ENCODE measurements at regions not wholly inside any gene's neighbourhood (a gene's known extent, or its start where the extent isn't known, plus 50 kb on each side); places are given as distances from the start of the nearest gene placed in this dataset.
"Not testable (repeated sequence)": the region's sequence is repeated elsewhere in the genome, so short reads cannot be mapped to it uniquely, and the experiment has no call there.

DNA sequence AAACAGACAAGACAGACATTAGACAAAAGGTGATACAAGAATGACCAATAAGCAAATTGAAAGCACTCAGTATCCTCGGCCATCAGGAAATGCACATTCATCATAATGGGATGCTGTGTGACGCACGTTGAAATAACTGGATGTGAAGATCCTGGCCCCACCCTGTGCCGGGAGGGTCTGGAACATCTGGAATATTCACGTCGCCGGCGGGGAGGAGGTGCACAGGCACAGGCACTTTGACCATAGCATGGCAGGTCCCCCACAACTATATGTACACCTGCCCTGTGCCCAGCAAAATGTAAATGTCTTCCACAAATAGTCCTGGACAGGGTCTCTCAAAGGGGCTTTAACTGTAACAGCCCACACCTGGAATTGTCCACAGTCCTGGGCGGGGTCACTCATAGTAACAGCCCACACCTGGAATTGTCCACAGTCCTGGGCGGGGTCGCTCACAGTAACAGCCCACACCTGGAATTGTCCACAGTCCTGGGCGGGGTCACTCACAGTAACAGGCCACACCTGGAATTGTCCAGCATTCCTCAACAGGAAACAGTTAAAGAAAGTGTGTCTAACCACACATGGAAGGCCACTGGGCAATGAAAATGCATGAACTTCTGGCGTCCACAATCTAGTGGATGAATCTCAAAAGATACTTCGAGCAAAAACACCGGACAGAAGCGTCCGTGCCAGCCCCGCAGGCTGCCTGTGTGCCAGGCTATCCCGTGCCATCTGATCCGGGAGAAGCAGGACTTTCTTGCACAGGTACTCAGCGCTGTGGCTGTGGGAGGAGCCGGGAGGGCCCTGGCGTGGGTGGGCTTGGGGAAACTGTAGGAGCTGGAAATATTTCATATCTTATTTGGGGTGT lies 113.4 kb downstream of the RTP5 start:
- 89 to 92% methylated on average over 20 to 23 of the region's 23 CpGs for WGBS, 2 donors
- H3K9me3 ChIP-seq = peaks cover 0 to 6% (median 0%) of the 10 kb centered on the region in 4 donors
- no peak for DNase-seq (ENCODE audit: low spot score in 2 of 2)
- no peaks in the 10 kb centered on the region for H3K4me1 ChIP-seq
- no peak overlapping the region for H3K4me3 ChIP-seq
- H3K36me3 ChIP-seq = peaks cover 0 to 9% (median 0%) of the 10 kb centered on the region in 3 donors
- no peak for TF ChIP-seq POLR2A (IDR thresholded peaks at IDR 0.05)
- TF ChIP-seq, protein P1, sequence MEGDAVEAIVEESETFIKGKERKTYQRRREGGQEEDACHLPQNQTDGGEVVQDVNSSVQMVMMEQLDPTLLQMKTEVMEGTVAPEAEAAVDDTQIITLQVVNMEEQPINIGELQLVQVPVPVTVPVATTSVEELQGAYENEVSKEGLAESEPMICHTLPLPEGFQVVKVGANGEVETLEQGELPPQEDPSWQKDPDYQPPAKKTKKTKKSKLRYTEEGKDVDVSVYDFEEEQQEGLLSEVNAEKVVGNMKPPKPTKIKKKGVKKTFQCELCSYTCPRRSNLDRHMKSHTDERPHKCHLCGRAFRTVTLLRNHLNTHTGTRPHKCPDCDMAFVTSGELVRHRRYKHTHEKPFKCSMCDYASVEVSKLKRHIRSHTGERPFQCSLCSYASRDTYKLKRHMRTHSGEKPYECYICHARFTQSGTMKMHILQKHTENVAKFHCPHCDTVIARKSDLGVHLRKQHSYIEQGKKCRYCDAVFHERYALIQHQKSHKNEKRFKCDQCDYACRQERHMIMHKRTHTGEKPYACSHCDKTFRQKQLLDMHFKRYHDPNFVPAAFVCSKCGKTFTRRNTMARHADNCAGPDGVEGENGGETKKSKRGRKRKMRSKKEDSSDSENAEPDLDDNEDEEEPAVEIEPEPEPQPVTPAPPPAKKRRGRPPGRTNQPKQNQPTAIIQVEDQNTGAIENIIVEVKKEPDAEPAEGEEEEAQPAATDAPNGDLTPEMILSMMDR (IDR thresholded peaks at IDR 0.05) = no peak
- H3K27ac ChIP-seq = no peak overlapping the region
- H3K27me3 ChIP-seq = no peaks in the 10 kb centered on the region

DNA sequence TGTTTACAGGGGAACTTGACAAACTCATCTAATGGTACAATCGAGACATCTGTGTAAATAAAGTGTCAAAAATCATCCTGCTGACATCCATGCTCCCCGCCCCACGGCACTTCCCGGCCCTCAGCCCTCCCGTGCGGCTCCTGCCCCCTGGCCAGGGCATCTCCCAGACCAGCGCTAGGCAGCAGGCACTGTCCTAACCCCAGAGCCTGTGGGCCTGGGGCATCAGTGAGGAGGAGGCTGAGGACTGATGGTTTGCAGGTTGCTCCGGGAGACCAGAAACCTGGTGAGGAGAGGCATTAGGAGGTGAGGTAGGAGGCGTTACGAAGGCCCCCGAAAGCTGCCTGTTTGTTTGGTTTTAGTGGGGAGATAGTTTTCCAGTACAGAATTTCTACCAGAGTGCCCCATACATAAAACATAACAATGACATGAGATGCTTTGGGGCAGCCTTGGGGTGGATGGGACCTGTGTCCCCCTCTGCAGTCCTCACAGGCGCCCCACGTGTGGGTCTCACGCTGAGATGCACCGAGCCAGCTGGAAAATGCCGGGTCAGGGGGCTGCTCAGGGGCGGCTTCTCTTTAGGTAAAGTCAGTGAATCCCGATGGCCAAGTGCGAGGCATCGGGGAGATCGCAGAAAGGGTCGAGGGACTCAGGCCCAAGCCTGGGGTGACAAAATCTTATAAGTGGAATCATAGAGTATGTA lies 114.2 kb downstream of the RTP5 start:
- Histone ChIP-seq H3K4me1 (no peaks in the 10 kb centered on the region), H3K36me3 (peaks cover 0 to 3% (median 0%) of the 10 kb centered on the region in 3 donors), H3K27me3 (no peaks in the 10 kb centered on the region), H3K4me3 (no peak overlapping the region), H3K27ac (no peak overlapping the region), H3K9me3 (peaks cover 0 to 1% (median 0%) of the 10 kb centered on the region in 4 donors)
- TF ChIP-seq EP300 (IDR thresholded peaks at IDR 0.05) (no peak), POLR2A (IDR thresholded peaks at IDR 0.05) (no peak)
- TF ChIP-seq, protein P1 (IDR thresholded peaks at IDR 0.05) = no peak
- DNase-seq (ENCODE audit: low spot score in 2 of 2) = no peak
- 87 to 88% methylated on average over 22 of the region's 22 CpGs for WGBS, 2 donors

DNA sequence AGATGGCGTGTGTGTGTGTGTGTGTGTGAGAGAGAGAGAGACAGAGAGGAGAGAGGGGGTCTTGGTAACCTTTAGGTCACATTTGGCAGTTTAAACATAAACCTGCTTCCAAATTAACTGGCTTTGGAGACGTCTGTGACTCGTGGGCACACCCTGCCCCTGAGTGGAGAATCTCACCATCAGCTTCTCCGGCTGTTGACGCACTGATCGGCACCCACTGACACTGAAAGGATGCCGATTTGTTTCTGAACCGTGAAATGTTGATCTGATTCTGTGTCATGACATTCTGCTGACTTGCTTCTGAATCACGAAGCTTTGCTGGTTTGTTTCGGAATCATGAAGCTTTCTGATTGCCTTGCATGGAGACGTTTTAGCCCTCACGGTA lies 114.7 kb downstream of the RTP5 start:
- no peaks in the 10 kb centered on the region for H3K36me3 ChIP-seq
- no peak overlapping the region for H3K4me3 ChIP-seq
- H3K4me1 ChIP-seq = no peaks in the 10 kb centered on the region
- TF ChIP-seq POLR2A (IDR thresholded peaks at IDR 0.05) = no peak
- TF ChIP-seq EP300 (IDR thresholded peaks at IDR 0.05) = no peak
- TF ChIP-seq, protein P1 (IDR thresholded peaks at IDR 0.05) = no peak
- no peak overlapping the region for H3K27ac ChIP-seq
- 75 to 77% methylated on average over 12 of the region's 12 CpGs for WGBS, 2 donors
- no peaks in the 10 kb centered on the region for H3K9me3 ChIP-seq
- DNase-seq (ENCODE audit: low spot score in 2 of 2) = no peak
- no peaks in the 10 kb centered on the region for H3K27me3 ChIP-seq

DNA sequence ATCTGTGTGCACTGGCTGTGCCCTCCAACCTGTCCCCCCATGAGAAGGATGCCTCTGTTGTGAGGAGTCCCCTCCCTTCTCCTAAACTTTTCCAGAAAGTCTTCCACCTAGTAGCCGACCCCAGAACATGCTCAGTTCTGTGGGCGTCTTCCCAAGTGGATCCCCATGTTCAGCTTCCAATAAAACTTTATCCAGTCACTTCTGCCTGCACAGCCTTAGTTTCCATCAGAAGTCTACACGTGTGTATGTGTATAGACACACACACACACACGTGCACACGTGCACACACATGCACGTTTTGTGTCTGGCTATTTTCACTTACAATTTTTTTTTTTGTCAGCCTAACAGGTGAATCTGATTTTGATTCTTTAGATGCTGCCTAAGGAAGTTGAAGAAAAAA lies 115.1 kb downstream of the RTP5 start:
- DNase-seq (ENCODE audit: low spot score in 2 of 2) = no peak
- WGBS, 2 donors = 83 to 85% methylated on average over 6 of the region's 6 CpGs
- no peak overlapping the region for H3K27ac ChIP-seq
- no peaks in the 10 kb centered on the region for H3K27me3 ChIP-seq
- no peaks in the 10 kb centered on the region for H3K36me3 ChIP-seq
- H3K9me3 ChIP-seq = no peaks in the 10 kb centered on the region
- no peak overlapping the region for H3K4me3 ChIP-seq
- TF ChIP-seq POLR2A (IDR thresholded peaks at IDR 0.05) (no peak), EP300 (IDR thresholded peaks at IDR 0.05) (no peak)
- TF ChIP-seq, protein P1 (IDR thresholded peaks at IDR 0.05) = no peak
- H3K4me1 ChIP-seq = no peaks in the 10 kb centered on the region

DNA sequence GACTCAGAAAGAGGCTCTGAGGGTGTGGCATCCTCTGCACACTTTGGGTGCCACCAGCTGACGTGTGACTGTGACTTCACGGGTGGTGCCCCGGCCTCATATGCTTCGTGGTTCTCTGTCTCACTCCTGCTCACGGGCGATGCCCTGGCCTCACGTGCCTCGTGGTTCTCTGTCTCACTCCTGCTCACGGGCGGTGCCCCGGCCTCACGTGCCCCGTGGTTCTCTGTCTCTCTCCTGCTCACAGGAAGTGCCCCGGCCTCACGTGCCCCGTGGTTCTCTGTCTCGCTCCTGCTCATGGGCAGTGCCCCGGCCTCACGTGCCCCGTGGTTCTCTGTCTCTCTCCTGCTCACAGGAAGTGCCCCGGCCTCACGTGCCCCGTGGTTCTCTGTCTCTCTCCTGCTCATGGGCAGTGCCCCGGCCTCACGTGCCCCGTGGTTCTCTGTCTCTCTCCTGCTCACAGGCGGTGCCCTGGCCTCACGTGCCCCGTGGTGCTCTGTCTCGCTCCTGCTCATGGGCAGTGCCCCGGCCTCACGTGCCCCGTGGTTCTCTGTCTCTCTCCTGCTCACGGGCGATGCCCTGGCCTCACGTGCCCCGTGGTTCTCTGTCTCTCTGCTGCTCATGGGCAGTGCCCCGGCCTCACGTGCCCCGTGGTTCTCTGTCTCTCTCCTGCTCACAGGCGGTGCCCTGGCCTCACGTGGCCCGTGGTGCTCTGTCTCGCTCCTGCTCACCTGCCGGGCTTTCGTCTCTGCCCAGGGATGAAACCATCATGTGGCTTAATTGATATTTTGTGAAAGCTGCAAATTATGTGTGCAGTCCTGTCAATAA lies 115.8 kb downstream of the RTP5 start:
- H3K9me3 ChIP-seq; H3K4me3 ChIP-seq; H3K36me3 ChIP-seq; DNase-seq (ENCODE audit: low spot score in 2 of 2); H3K27me3 ChIP-seq; H3K4me1 ChIP-seq; H3K27ac ChIP-seq: not testable (repeated sequence)
- WGBS, 2 donors = 85 to 90% methylated on average over 46 of the region's 46 CpGs
